ENCODE measurements at regions not wholly inside any gene's neighbourhood (a gene's known extent, or its start where the extent isn't known, plus 50 kb on each side); places are given as distances from the start of the nearest gene placed in this dataset.

DNA sequence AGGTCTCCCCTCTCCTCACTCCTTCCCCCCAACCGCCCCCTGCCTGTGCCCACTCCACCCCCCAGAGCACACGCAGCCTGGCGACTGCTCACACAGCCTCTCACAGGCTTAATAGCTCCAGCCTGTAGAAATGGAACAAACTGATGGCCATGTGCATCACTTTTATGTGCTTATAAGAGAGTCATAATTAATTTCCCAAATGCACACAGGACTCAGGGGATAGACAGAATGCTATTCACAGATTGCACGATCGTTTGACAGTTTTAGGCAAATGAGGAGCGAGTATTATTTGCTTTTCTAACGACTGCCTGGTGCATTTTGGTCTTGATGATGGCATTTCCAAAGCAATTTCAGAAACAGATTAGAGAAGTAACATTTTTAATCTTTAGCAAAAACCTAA lies 97.7 kb upstream of the VSTM2B start:
- no peak overlapping the region for H3K27ac ChIP-seq
- no peaks in the 10 kb centered on the region for H3K36me3 ChIP-seq
- peaks cover 6% of the 10 kb centered on the region for H3K9me3 ChIP-seq (ENCODE audit: severe bottlenecking)
- H3K4me3 ChIP-seq (ENCODE audit: low read depth, low read length), result no peak overlapping the region
- DNase-seq, result no peak
- H3K27me3 ChIP-seq (ENCODE audit: insufficient read depth, low read depth, severe bottlenecking), result peaks cover 89% of the 10 kb centered on the region
- TF ChIP-seq, protein P1, sequence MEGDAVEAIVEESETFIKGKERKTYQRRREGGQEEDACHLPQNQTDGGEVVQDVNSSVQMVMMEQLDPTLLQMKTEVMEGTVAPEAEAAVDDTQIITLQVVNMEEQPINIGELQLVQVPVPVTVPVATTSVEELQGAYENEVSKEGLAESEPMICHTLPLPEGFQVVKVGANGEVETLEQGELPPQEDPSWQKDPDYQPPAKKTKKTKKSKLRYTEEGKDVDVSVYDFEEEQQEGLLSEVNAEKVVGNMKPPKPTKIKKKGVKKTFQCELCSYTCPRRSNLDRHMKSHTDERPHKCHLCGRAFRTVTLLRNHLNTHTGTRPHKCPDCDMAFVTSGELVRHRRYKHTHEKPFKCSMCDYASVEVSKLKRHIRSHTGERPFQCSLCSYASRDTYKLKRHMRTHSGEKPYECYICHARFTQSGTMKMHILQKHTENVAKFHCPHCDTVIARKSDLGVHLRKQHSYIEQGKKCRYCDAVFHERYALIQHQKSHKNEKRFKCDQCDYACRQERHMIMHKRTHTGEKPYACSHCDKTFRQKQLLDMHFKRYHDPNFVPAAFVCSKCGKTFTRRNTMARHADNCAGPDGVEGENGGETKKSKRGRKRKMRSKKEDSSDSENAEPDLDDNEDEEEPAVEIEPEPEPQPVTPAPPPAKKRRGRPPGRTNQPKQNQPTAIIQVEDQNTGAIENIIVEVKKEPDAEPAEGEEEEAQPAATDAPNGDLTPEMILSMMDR (IDR thresholded peaks at IDR 0.05; ENCODE audit: low read depth, low read length), result no peak

DNA sequence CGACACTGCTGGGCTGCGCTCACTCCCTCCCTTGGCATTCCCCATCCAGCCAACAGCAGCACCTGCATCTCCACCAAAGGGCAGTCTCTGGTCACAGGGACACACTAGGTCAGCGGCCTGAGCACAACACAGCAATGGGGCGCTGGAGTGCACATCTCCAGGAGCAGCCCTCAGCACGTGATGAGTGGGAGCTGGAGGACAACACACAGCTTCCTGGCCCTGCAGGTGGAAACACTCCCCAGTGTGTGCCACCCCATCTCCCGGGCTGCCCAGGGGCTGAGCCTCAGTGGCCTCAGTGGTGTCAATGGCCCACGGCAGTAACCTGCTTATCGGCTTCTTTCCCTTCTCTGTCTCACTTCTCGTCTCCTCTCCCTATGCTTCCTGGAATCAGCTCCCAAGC lies 96.8 kb upstream of the VSTM2B start:
- DNase-seq, result no peak
- TF ChIP-seq, protein P1 (IDR thresholded peaks at IDR 0.05; ENCODE audit: low read depth, low read length), result no peak
- H3K36me3 ChIP-seq, result no peaks in the 10 kb centered on the region
- peaks cover 89% of the 10 kb centered on the region for H3K27me3 ChIP-seq (ENCODE audit: insufficient read depth, low read depth, severe bottlenecking)
- no peak overlapping the region for H3K4me3 ChIP-seq (ENCODE audit: low read depth, low read length)
- H3K9me3 ChIP-seq (ENCODE audit: severe bottlenecking), result peaks cover 6% of the 10 kb centered on the region
- no peak overlapping the region for H3K27ac ChIP-seq

- TF ChIP-seq, protein P1 (IDR thresholded peaks at IDR 0.05; ENCODE audit: low read depth, low read length), result no peak
- no peak overlapping the region for H3K27ac ChIP-seq
- no peaks in the 10 kb centered on the region for H3K36me3 ChIP-seq
- H3K27me3 ChIP-seq (ENCODE audit: insufficient read depth, low read depth, severe bottlenecking), result peaks cover 89% of the 10 kb centered on the region
- no peak for DNase-seq
- no peak overlapping the region for H3K4me3 ChIP-seq (ENCODE audit: low read depth, low read length)
- peaks cover 6% of the 10 kb centered on the region for H3K9me3 ChIP-seq (ENCODE audit: severe bottlenecking)
Measured at GRCh38 chr19:29429581-29429980, 96.2 kb upstream of the VSTM2B start.

- TF ChIP-seq, protein P1 (IDR thresholded peaks at IDR 0.05; ENCODE audit: low read depth, low read length), result no peak
- no peak for DNase-seq
- no peak overlapping the region for H3K4me3 ChIP-seq (ENCODE audit: low read depth, low read length)
- H3K36me3 ChIP-seq, result no peaks in the 10 kb centered on the region
- peaks cover 6% of the 10 kb centered on the region for H3K9me3 ChIP-seq (ENCODE audit: severe bottlenecking)
- no peak overlapping the region for H3K27ac ChIP-seq
- H3K27me3 ChIP-seq (ENCODE audit: insufficient read depth, low read depth, severe bottlenecking), result peaks cover 89% of the 10 kb centered on the region
Measured at GRCh38 chr19:29431332-29431731, 94.5 kb upstream of the VSTM2B start.

DNA sequence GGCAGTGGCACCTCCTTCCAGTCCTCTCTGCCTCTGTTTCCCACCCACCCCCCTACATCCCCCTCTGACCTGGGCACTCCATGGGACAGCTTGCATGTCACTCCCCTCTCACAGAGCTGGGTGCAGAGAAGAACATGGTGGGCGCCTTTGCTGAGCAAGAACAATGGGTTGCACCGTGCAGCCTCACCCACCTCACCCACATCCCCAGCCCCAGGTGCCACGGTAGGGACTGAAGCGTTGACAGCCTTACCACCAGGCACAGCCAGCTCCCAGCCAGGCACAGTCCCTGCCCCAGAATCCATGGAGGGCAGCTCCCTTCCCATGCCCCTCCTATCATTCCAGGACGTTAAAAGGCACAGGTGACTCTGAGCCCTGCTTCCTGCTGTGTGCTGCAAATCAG lies 93.1 kb upstream of the VSTM2B start:
- no peak for DNase-seq
- Histone ChIP-seq H3K27me3 (ENCODE audit: insufficient read depth, low read depth, severe bottlenecking) (peaks cover 88% of the 10 kb centered on the region), H3K9me3 (ENCODE audit: severe bottlenecking) (no peaks in the 10 kb centered on the region), H3K4me3 (ENCODE audit: low read depth, low read length) (no peak overlapping the region), H3K36me3 (no peaks in the 10 kb centered on the region), H3K27ac (no peak overlapping the region)
- TF ChIP-seq, protein P1 (IDR thresholded peaks at IDR 0.05; ENCODE audit: low read depth, low read length), result no peak

DNA sequence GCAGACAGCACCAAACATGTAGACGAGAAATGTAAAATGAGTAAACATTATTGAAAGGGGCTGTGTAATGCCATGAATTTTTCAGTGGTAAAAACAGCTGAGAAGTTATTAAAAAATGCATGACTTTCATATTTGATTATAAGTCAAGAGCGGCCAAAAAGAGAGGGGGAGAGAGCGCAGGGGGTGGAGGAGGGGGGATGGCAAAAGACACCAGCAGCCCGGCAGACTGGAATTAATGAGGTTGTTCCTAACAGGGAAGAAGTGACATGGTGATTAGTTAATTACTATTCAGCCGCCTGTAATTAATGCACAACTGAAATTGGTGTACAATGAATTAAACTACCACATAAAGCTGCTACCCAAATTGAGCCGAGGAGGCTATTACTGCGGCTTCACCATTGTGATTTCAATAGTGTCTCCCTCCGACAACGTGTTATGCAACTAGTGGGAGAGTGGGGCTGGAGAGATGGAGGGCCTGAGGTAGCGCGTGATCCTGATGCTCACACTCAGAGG lies 89.1 kb upstream of the VSTM2B start:
- no peak for DNase-seq
- H3K4me3 ChIP-seq (ENCODE audit: low read depth, low read length), result no peak overlapping the region
- H3K27ac ChIP-seq, result no peak overlapping the region
- peaks cover 5% of the 10 kb centered on the region for H3K9me3 ChIP-seq (ENCODE audit: severe bottlenecking)
- peaks cover 64% of the 10 kb centered on the region for H3K27me3 ChIP-seq (ENCODE audit: insufficient read depth, low read depth, severe bottlenecking)
- TF ChIP-seq, protein P1 (IDR thresholded peaks at IDR 0.05; ENCODE audit: low read depth, low read length), result no peak
- H3K36me3 ChIP-seq, result no peaks in the 10 kb centered on the region

Measured in WERI-Rb-1 (cell line).